ENCODE measurements at regions not wholly inside any gene's neighbourhood (a gene's known extent, or its start where the extent isn't known, plus 50 kb on each side); places are given as distances from the start of the nearest gene placed in this dataset.

- no peak for TF ChIP-seq TAF1 (IDR thresholded peaks at IDR 0.05; ENCODE audit: borderline replicate concordance, insufficient read depth, low read length)
- no peak for TF ChIP-seq POLR2AphosphoS5 (IDR thresholded peaks at IDR 0.05; ENCODE audit: low read depth, low read length)
- no peak for TF ChIP-seq FOXP2 (optimal IDR thresholded peaks at IDR 0.05; ENCODE audit: borderline replicate concordance, extremely low read depth, extremely low read length, insufficient read depth)
- TF ChIP-seq REST (IDR thresholded peaks at IDR 0.05; ENCODE audit: insufficient read depth in 1 of 2, low read depth in 2 of 2, low read length in 2 of 2): no peak
- no peak for TF ChIP-seq SIN3A (IDR thresholded peaks at IDR 0.05; ENCODE audit: borderline replicate concordance, insufficient read depth, low read length)
These were observed 754.1 kb downstream of the IPMK start for GRCh38 chr10:57513637-57514036.

- TF ChIP-seq POLR2AphosphoS5 (IDR thresholded peaks at IDR 0.05; ENCODE audit: low read depth, low read length) (no peak), TAF1 (IDR thresholded peaks at IDR 0.05; ENCODE audit: borderline replicate concordance, insufficient read depth, low read length) (no peak)
These were observed 759.9 kb downstream of the IPMK start for GRCh38 chr10:57507788-57508187.

- no peak for TF ChIP-seq TAF1 (IDR thresholded peaks at IDR 0.05; ENCODE audit: borderline replicate concordance, insufficient read depth, low read length)
- no peak for TF ChIP-seq POLR2AphosphoS5 (IDR thresholded peaks at IDR 0.05; ENCODE audit: low read depth, low read length)
- no peak for TF ChIP-seq SIN3A (IDR thresholded peaks at IDR 0.05; ENCODE audit: borderline replicate concordance, insufficient read depth, low read length)
- no peak for TF ChIP-seq FOXP2 (optimal IDR thresholded peaks at IDR 0.05; ENCODE audit: borderline replicate concordance, extremely low read depth, extremely low read length, insufficient read depth)
- no peak for TF ChIP-seq REST (IDR thresholded peaks at IDR 0.05; ENCODE audit: insufficient read depth in 1 of 2, low read depth in 2 of 2, low read length in 2 of 2)
These were observed 761.1 kb downstream of the IPMK start for GRCh38 chr10:57506414-57507094.

GRCh38 chr10:57494486-57494885 is 773.2 kb downstream of the IPMK start:
- TF ChIP-seq TAF1 (IDR thresholded peaks at IDR 0.05; ENCODE audit: borderline replicate concordance, insufficient read depth, low read length): no peak
- TF ChIP-seq FOXP2 (optimal IDR thresholded peaks at IDR 0.05; ENCODE audit: borderline replicate concordance, extremely low read depth, extremely low read length, insufficient read depth): no peak
- no peak for TF ChIP-seq REST (IDR thresholded peaks at IDR 0.05; ENCODE audit: insufficient read depth in 1 of 2, low read depth in 2 of 2, low read length in 2 of 2)
- no peak for TF ChIP-seq POLR2AphosphoS5 (IDR thresholded peaks at IDR 0.05; ENCODE audit: low read depth, low read length)
- TF ChIP-seq SIN3A (IDR thresholded peaks at IDR 0.05; ENCODE audit: borderline replicate concordance, insufficient read depth, low read length): no peak

GRCh38 chr10:57482259-57482658 is 785.4 kb downstream of the IPMK start:
- TF ChIP-seq FOXP2 (optimal IDR thresholded peaks at IDR 0.05; ENCODE audit: borderline replicate concordance, extremely low read depth, extremely low read length, insufficient read depth) (no peak), TAF1 (IDR thresholded peaks at IDR 0.05; ENCODE audit: borderline replicate concordance, insufficient read depth, low read length) (no peak), POLR2AphosphoS5 (IDR thresholded peaks at IDR 0.05; ENCODE audit: low read depth, low read length) (no peak), SIN3A (IDR thresholded peaks at IDR 0.05; ENCODE audit: borderline replicate concordance, insufficient read depth, low read length) (no peak), REST (IDR thresholded peaks at IDR 0.05; ENCODE audit: insufficient read depth in 1 of 2, low read depth in 2 of 2, low read length in 2 of 2) (no peak)

Data from PFSK-1 (cell line).